ENCODE measurements at regions not wholly inside any gene's neighbourhood (a gene's known extent, or its start where the extent isn't known, plus 50 kb on each side); places are given as distances from the start of the nearest gene placed in this dataset.

GRCh38 chr1:58890609-58891008 is 106.8 kb upstream of the JUN start:
- no peak overlapping the region for H3K27ac ChIP-seq
- H3K36me3 ChIP-seq = no peaks in the 10 kb centered on the region
- H3K4me1 ChIP-seq = peaks cover 29 to 64% (median 34%) of the 10 kb centered on the region in 3 donors
- H3K9me3 ChIP-seq = no peaks in the 10 kb centered on the region
- H3K27me3 ChIP-seq = no peaks in the 10 kb centered on the region
- intact Hi-C loops (cut with DNase I) = loop anchor here (10.0 kb wide), 1 partner anchor 106 kb away; the partner anchor contains the start of gene JUN
- no peak overlapping the region for H3K4me3 ChIP-seq
- TF ChIP-seq POLR2A (IDR thresholded peaks at IDR 0.05) (no peak), CTCF (IDR thresholded peaks at IDR 0.05) (no peak)
- no peak for DNase-seq
- WGBS, 2 donors = 92 to 100% methylated on average over 2 of the region's 3 CpGs

GRCh38 chr1:58891347-58891746 is 107.5 kb upstream of the JUN start:
- H3K27ac ChIP-seq = no peak overlapping the region
- TF ChIP-seq CTCF (IDR thresholded peaks at IDR 0.05) = no peak
- H3K27me3 ChIP-seq = no peaks in the 10 kb centered on the region
- DNase-seq = no peak
- H3K36me3 ChIP-seq = no peaks in the 10 kb centered on the region
- WGBS, 2 donors = 89 to 100% methylated on average over 2 of the region's 2 CpGs
- no peaks in the 10 kb centered on the region for H3K9me3 ChIP-seq
- intact Hi-C loops (cut with DNase I) = loop anchor here (10.0 kb wide), 1 partner anchor 107 kb away; the partner anchor contains the start of gene JUN
- H3K4me1 ChIP-seq = peaks cover 34 to 64% (median 34%) of the 10 kb centered on the region in 3 donors
- no peak overlapping the region for H3K4me3 ChIP-seq

GRCh38 chr1:58893257-58893869 is 109.5 kb upstream of the JUN start:
- Histone ChIP-seq H3K4me3 (no peak overlapping the region), H3K27ac (peak overlapping the region in 3 of 4 donors; percentile 4 to 63 (median 54)), H3K36me3 (no peaks in the 10 kb centered on the region), H3K9me3 (no peaks in the 10 kb centered on the region), H3K27me3 (no peaks in the 10 kb centered on the region), H3K4me1 (peaks cover 28 to 67% (median 31%) of the 10 kb centered on the region in 3 donors)
- 70 to 80% methylated on average over 13 of the region's 13 CpGs for WGBS, 2 donors
- DNase-seq = no peak
- TF ChIP-seq POLR2A (IDR thresholded peaks at IDR 0.05) (no peak), CTCF (IDR thresholded peaks at IDR 0.05) (no peak)
- intact Hi-C loops (cut with DNase I) = loop anchor here (10.0 kb wide), 1 partner anchor 109 kb away; the partner anchor contains the start of gene JUN

- intact Hi-C loops (cut with DNase I) = loop anchor here (10.0 kb wide), 1 partner anchor 110 kb away; the partner anchor contains the start of gene JUN
- Histone ChIP-seq H3K4me3 (no peak overlapping the region), H3K4me1 (peaks cover 28 to 70% (median 33%) of the 10 kb centered on the region in 3 donors), H3K27me3 (no peaks in the 10 kb centered on the region), H3K9me3 (no peaks in the 10 kb centered on the region), H3K27ac (peak overlapping the region in 3 of 4 donors; percentile 45 to 79 (median 45)), H3K36me3 (no peaks in the 10 kb centered on the region)
- no peak for TF ChIP-seq POLR2A (IDR thresholded peaks at IDR 0.05)
- no peak for TF ChIP-seq CTCF (IDR thresholded peaks at IDR 0.05)
- DNase-seq = no peak
- 83 to 94% methylated on average over 1 to 2 of the region's 2 CpGs for whole genome bisulfite sequencing, 2 donors
Measured at GRCh38 chr1:58895082-58895481, 111.2 kb upstream of the JUN start.

GRCh38 chr1:58895559-58896145 is 111.8 kb upstream of the JUN start:
- no peak for DNase-seq
- peak overlapping the region in 3 of 4 donors; percentile 45 to 79 (median 45) for H3K27ac ChIP-seq

More at GRCh38 chr1:58895559-58896145, 111.8 kb upstream of the JUN start:
- 62 to 87% methylated on average over 3 of the region's 5 CpGs for WGBS, 2 donors
- TF ChIP-seq POLR2A (IDR thresholded peaks at IDR 0.05) (no peak), CTCF (IDR thresholded peaks at IDR 0.05) (no peak)
- intact Hi-C loops (cut with DNase I) = loop anchor here (10.0 kb wide), 1 partner anchor 111 kb away; the partner anchor contains the start of gene JUN
- H3K9me3 ChIP-seq = no peaks in the 10 kb centered on the region
- peaks cover 33 to 76% (median 34%) of the 10 kb centered on the region in 3 donors for H3K4me1 ChIP-seq
- H3K27me3 ChIP-seq = no peaks in the 10 kb centered on the region
- no peak overlapping the region for H3K4me3 ChIP-seq
- no peaks in the 10 kb centered on the region for H3K36me3 ChIP-seq
